GM23338 (cell line): ENCODE measurements at regions not wholly inside any gene's neighbourhood (a gene's known extent, or its start where the extent isn't known, plus 50 kb on each side); places are given as distances from the start of the nearest gene placed in this dataset.

Source experiments
- ATAC-seq: fragments of 200-7000 bp; cut with Tn5 transposase; 3 replicates; pipeline ENCODE4 v1.9.1; 2020
- DNase-seq: peaks from one replicate; pipeline ENCODE4 v3.0.0-alpha.2; 2015; ENCODE audit warnings: low spot score
- H2AFZ ChIP-seq: fragments of 200-600 bp; sonication (generic); 2 replicates; pipeline ENCODE4 v1.8.0; 2016; ENCODE audit warnings: antibody characterized with exemption, mild to moderate bottlenecking, moderate library complexity
- H3F3A ChIP-seq: fragments of 200-600 bp; sonication (generic); replicated peaks from 2 replicates; pipeline ENCODE4 v1.8.0; 2017; ENCODE audit warnings: antibody characterized with exemption, mixed run types, low read depth
- H3K27ac ChIP-seq: fragments of 200-600 bp; sonication (generic); 2 replicates; pipeline ENCODE4 v1.6.1; 2016; ENCODE audit warnings: low read depth
- H3K27me3 ChIP-seq: fragments of 200-600 bp; sonication (generic); 2 replicates; pipeline ENCODE4 v1.8.0; 2016; ENCODE audit warnings: mild to moderate bottlenecking, mixed run types, moderate library complexity; ENCODE audit not compliant: insufficient read depth
- H3K36me3 ChIP-seq: fragments of 200-600 bp; sonication (generic); 2 replicates; pipeline ENCODE4 v1.8.0; 2016; ENCODE audit warnings: mild to moderate bottlenecking; ENCODE audit not compliant: insufficient read depth
- H3K4me1 ChIP-seq: fragments of 200-600 bp; sonication (generic); 2 replicates; pipeline ENCODE4 v1.8.0; 2016; ENCODE audit warnings: mild to moderate bottlenecking, moderate library complexity; ENCODE audit not compliant: insufficient read depth
- H3K4me2 ChIP-seq: fragments of 200-600 bp; sonication (generic); 2 replicates; pipeline ENCODE4 v1.7.1; 2017; ENCODE audit warnings: mixed run types
- H3K4me3 ChIP-seq: fragments of 200-600 bp; sonication (generic); 2 replicates; pipeline ENCODE4 v1.6.1; 2016; ENCODE audit warnings: mixed run types
- H3K79me2 ChIP-seq: fragments of 200-600 bp; sonication (generic); replicated peaks from 2 replicates; pipeline ENCODE4 v1.8.0; 2017; ENCODE audit warnings: mild to moderate bottlenecking; ENCODE audit not compliant: insufficient read depth
- H3K9me2 ChIP-seq: fragments of 200-600 bp; sonication (generic); 2 replicates; pipeline ENCODE4 v1.8.0; 2017; ENCODE audit not compliant: insufficient read depth
- H4K20me1 ChIP-seq: fragments of 200-600 bp; sonication (generic); replicated peaks from 2 replicates; pipeline ENCODE4 v1.8.0; 2017; ENCODE audit warnings: mild to moderate bottlenecking; ENCODE audit not compliant: insufficient read depth
- H3K27ac Mint-ChIP-seq: 2 replicates; pipeline ENCODE4 v1.8.0; 2020; ENCODE audit warnings: inconsistent platforms, mild to moderate bottlenecking, moderate library complexity, mixed read lengths
- H3K27me3 Mint-ChIP-seq: 3 replicates; pipeline ENCODE4 v1.8.0; 2022; ENCODE audit warnings: low read depth, mild to moderate bottlenecking, moderate library complexity, mixed read lengths, inconsistent platforms; ENCODE audit not compliant: insufficient read depth, poor library complexity
- H3K36me3 Mint-ChIP-seq: 3 replicates; pipeline ENCODE4 v1.8.0; 2021; ENCODE audit warnings: low read depth, mild to moderate bottlenecking, inconsistent platforms, moderate library complexity, mixed read lengths
- H3K4me1 Mint-ChIP-seq: 3 replicates; pipeline ENCODE4 v1.8.0; 2020; ENCODE audit warnings: mild to moderate bottlenecking, inconsistent platforms, mixed read lengths
- H3K4me3 Mint-ChIP-seq: 3 replicates; pipeline ENCODE4 v1.8.0; 2021; ENCODE audit warnings: moderate library complexity, mild to moderate bottlenecking, inconsistent platforms, mixed read lengths
- H3K9me3 Mint-ChIP-seq: 3 replicates; pipeline ENCODE4 v1.8.0; 2020; ENCODE audit warnings: moderate library complexity, mild to moderate bottlenecking, inconsistent platforms, mixed read lengths
- CREB1 ChIP-seq: fragments of 250-450 bp; sonication (Bioruptor Pico); IDR thresholded peaks from 2 replicates; pipeline ENCODE4 v1.5.0; 2020; ENCODE audit warnings: low read depth, mild to moderate bottlenecking, moderate library complexity
- EZH2 ChIP-seq: fragments of 200-600 bp; sonication (generic); IDR thresholded peaks from one replicate; pipeline ENCODE4 v1.8.0; 2017; ENCODE audit warnings: antibody characterized with exemption, mild to moderate bottlenecking, low read depth; ENCODE audit not compliant: unreplicated experiment
- EZH2phosphoT487 ChIP-seq: fragments of 200-600 bp; sonication (generic); IDR thresholded peaks from one replicate; pipeline ENCODE4 v1.8.1; 2018; ENCODE audit warnings: antibody characterized with exemption; ENCODE audit not compliant: unreplicated experiment
- JUNB ChIP-seq: IDR thresholded peaks from one replicate; pipeline ENCODE4 v1.6.1; 2016; ENCODE audit warnings: antibody characterized with exemption; ENCODE audit not compliant: unreplicated experiment
- NANOG ChIP-seq: IDR thresholded peaks from 2 replicates; pipeline ENCODE4 v1.6.1; 2016; ENCODE audit warnings: antibody characterized with exemption, borderline replicate concordance
- POLR2AphosphoS5 ChIP-seq: IDR thresholded peaks from 2 replicates; pipeline ENCODE4 v1.6.1; 2016; ENCODE audit warnings: antibody characterized with exemption, low read depth
- STAT1 ChIP-seq: IDR thresholded peaks from one replicate; pipeline ENCODE4 v1.6.1; 2016; ENCODE audit warnings: antibody characterized with exemption; ENCODE audit not compliant: unreplicated experiment
- ZNF114 ChIP-seq: fragments of 250-450 bp; sonication (Bioruptor Pico); IDR thresholded peaks from 2 replicates; pipeline ENCODE4 v1.5.0; 2020; ENCODE audit warnings: mild to moderate bottlenecking, moderate library complexity
- ZNF331 ChIP-seq: fragments of 250-450 bp; sonication (Bioruptor Pico); IDR thresholded peaks from 2 replicates; pipeline ENCODE4 v1.5.0; 2020; ENCODE audit warnings: low read depth, mild to moderate bottlenecking, moderate library complexity
- TF ChIP-seq, protein P1 (sequence below): IDR thresholded peaks from one replicate; pipeline ENCODE4 v1.6.1; 2018; ENCODE audit warnings: antibody characterized with exemption; ENCODE audit not compliant: unreplicated experiment
- TF ChIP-seq, protein P2 (sequence below), 2 experiments: fragments of 200-600 bp in 1 of 2; sonication (generic) in 1 of 2; conservative IDR thresholded peaks; 2 replicates each; pipeline versions ENCODE4 v1.5.1 to v1.6.1; 2016 to 2017; ENCODE audit warnings: antibody characterized with exemption in 2 of 2, low read depth in 2 of 2, mild to moderate bottlenecking in 2 of 2, moderate library complexity in 1 of 2
- TF ChIP-seq, protein P3 (sequence below): fragments of 250-450 bp; sonication (Bioruptor Pico); IDR thresholded peaks from 2 replicates; pipeline ENCODE4 v1.5.0; 2020; ENCODE audit warnings: mild to moderate bottlenecking, moderate library complexity
- TF ChIP-seq, protein P4 (sequence below): IDR thresholded peaks from 2 replicates; pipeline ENCODE4 v1.6.1; 2016; ENCODE audit warnings: antibody characterized with exemption

DNA sequence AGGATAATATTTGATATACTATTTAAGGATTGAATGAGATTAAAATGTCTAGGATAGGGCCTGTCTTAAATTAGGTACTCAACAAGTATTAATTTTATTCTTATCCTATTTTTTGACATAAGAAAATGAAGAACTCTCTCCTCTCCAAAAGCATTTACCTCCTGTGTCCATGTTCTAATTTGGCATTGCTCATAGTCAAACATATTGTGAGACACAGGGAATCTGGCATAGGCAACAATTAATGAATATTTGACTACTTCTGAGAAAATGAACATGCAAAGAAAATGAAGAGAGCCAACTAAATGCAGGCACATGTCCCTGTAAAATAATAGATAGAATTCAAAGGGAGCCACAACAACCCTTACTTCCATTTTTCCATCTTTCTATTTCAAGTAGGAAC lies 198.5 kb upstream of the C11orf87 start:
- ATAC-seq (no peak), DNase-seq (no peak)
- no peak overlapping the region for H3K27ac ChIP-seq
- Mint-ChIP-seq H3K4me3 (no peak overlapping the region), H3K4me1 (no peaks in the 10 kb centered on the region), H3K36me3 (no peaks in the 10 kb centered on the region), H3K27me3 (no peaks in the 10 kb centered on the region), H3K9me3 (peaks cover 5% of the 10 kb centered on the region; the same call in 2 of the 3 replicates), H3K27ac (no peak overlapping the region)
- no peak overlapping the region for H3K4me3 ChIP-seq
- H3K79me2 ChIP-seq, result no peaks in the 10 kb centered on the region
- no peaks in the 10 kb centered on the region for H3K4me1 ChIP-seq
- H3K9me2 ChIP-seq, result no peaks in the 10 kb centered on the region
- H4K20me1 ChIP-seq, result no peaks in the 10 kb centered on the region
- H2AFZ ChIP-seq, result no peak overlapping the region
- H3K4me2 ChIP-seq, result no peak overlapping the region
- no peaks in the 10 kb centered on the region for H3K27me3 ChIP-seq
- TF ChIP-seq, protein P1, sequence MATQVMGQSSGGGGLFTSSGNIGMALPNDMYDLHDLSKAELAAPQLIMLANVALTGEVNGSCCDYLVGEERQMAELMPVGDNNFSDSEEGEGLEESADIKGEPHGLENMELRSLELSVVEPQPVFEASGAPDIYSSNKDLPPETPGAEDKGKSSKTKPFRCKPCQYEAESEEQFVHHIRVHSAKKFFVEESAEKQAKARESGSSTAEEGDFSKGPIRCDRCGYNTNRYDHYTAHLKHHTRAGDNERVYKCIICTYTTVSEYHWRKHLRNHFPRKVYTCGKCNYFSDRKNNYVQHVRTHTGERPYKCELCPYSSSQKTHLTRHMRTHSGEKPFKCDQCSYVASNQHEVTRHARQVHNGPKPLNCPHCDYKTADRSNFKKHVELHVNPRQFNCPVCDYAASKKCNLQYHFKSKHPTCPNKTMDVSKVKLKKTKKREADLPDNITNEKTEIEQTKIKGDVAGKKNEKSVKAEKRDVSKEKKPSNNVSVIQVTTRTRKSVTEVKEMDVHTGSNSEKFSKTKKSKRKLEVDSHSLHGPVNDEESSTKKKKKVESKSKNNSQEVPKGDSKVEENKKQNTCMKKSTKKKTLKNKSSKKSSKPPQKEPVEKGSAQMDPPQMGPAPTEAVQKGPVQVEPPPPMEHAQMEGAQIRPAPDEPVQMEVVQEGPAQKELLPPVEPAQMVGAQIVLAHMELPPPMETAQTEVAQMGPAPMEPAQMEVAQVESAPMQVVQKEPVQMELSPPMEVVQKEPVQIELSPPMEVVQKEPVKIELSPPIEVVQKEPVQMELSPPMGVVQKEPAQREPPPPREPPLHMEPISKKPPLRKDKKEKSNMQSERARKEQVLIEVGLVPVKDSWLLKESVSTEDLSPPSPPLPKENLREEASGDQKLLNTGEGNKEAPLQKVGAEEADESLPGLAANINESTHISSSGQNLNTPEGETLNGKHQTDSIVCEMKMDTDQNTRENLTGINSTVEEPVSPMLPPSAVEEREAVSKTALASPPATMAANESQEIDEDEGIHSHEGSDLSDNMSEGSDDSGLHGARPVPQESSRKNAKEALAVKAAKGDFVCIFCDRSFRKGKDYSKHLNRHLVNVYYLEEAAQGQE, result no peak
- TF ChIP-seq CREB1 (CRISPR knock-in tag) (no peak), POLR2AphosphoS5 (no peak), STAT1 (no peak), ZNF114 (CRISPR knock-in tag) (no peak), JUNB (no peak), ZNF331 (no peak), NANOG (no peak), EZH2phosphoT487 (no peak), EZH2 (no peak)
- TF ChIP-seq, protein P2, sequence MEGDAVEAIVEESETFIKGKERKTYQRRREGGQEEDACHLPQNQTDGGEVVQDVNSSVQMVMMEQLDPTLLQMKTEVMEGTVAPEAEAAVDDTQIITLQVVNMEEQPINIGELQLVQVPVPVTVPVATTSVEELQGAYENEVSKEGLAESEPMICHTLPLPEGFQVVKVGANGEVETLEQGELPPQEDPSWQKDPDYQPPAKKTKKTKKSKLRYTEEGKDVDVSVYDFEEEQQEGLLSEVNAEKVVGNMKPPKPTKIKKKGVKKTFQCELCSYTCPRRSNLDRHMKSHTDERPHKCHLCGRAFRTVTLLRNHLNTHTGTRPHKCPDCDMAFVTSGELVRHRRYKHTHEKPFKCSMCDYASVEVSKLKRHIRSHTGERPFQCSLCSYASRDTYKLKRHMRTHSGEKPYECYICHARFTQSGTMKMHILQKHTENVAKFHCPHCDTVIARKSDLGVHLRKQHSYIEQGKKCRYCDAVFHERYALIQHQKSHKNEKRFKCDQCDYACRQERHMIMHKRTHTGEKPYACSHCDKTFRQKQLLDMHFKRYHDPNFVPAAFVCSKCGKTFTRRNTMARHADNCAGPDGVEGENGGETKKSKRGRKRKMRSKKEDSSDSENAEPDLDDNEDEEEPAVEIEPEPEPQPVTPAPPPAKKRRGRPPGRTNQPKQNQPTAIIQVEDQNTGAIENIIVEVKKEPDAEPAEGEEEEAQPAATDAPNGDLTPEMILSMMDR (conservative IDR thresholded peaks at IDR 0.05; ENCODE audit: low read depth in 2 of 2), result no peak
- TF ChIP-seq, protein P3, sequence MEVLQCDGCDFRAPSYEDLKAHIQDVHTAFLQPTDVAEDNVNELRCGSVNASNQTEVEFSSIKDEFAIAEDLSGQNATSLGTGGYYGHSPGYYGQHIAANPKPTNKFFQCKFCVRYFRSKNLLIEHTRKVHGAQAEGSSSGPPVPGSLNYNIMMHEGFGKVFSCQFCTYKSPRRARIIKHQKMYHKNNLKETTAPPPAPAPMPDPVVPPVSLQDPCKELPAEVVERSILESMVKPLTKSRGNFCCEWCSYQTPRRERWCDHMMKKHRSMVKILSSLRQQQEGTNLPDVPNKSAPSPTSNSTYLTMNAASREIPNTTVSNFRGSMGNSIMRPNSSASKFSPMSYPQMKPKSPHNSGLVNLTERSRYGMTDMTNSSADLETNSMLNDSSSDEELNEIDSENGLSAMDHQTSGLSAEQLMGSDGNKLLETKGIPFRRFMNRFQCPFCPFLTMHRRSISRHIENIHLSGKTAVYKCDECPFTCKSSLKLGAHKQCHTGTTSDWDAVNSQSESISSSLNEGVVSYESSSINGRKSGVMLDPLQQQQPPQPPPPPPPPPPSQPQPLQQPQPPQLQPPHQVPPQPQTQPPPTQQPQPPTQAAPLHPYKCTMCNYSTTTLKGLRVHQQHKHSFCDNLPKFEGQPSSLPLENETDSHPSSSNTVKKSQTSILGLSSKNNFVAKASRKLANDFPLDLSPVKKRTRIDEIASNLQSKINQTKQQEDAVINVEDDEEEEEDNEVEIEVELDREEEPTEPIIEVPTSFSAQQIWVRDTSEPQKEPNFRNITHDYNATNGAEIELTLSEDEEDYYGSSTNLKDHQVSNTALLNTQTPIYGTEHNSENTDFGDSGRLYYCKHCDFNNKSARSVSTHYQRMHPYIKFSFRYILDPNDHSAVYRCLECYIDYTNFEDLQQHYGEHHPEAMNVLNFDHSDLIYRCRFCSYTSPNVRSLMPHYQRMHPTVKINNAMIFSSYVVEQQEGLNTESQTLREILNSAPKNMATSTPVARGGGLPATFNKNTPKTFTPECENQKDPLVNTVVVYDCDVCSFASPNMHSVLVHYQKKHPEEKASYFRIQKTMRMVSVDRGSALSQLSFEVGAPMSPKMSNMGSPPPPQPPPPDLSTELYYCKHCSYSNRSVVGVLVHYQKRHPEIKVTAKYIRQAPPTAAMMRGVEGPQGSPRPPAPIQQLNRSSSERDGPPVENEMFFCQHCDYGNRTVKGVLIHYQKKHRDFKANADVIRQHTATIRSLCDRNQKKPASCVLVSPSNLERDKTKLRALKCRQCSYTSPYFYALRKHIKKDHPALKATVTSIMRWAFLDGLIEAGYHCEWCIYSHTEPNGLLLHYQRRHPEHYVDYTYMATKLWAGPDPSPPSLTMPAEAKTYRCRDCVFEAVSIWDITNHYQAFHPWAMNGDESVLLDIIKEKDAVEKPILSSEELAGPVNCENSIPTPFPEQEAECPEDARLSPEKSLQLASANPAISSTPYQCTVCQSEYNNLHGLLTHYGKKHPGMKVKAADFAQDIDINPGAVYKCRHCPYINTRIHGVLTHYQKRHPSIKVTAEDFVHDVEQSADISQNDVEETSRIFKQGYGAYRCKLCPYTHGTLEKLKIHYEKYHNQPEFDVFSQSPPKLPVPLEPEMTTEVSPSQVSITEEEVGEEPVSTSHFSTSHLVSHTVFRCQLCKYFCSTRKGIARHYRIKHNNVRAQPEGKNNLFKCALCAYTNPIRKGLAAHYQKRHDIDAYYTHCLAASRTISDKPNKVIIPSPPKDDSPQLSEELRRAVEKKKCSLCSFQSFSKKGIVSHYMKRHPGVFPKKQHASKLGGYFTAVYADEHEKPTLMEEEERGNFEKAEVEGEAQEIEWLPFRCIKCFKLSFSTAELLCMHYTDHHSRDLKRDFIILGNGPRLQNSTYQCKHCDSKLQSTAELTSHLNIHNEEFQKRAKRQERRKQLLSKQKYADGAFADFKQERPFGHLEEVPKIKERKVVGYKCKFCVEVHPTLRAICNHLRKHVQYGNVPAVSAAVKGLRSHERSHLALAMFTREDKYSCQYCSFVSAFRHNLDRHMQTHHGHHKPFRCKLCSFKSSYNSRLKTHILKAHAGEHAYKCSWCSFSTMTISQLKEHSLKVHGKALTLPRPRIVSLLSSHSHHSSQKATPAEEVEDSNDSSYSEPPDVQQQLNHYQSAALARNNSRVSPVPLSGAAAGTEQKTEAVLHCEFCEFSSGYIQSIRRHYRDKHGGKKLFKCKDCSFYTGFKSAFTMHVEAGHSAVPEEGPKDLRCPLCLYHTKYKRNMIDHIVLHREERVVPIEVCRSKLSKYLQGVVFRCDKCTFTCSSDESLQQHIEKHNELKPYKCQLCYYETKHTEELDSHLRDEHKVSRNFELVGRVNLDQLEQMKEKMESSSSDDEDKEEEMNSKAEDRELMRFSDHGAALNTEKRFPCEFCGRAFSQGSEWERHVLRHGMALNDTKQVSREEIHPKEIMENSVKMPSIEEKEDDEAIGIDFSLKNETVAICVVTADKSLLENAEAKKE (CRISPR knock-in tag), result no peak
- TF ChIP-seq, protein P4, sequence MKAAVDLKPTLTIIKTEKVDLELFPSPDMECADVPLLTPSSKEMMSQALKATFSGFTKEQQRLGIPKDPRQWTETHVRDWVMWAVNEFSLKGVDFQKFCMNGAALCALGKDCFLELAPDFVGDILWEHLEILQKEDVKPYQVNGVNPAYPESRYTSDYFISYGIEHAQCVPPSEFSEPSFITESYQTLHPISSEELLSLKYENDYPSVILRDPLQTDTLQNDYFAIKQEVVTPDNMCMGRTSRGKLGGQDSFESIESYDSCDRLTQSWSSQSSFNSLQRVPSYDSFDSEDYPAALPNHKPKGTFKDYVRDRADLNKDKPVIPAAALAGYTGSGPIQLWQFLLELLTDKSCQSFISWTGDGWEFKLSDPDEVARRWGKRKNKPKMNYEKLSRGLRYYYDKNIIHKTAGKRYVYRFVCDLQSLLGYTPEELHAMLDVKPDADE, result no peak
- H3K36me3 ChIP-seq, result no peaks in the 10 kb centered on the region
- no peaks in the 10 kb centered on the region for H3F3A ChIP-seq
